ENCODE measurements at regions not wholly inside any gene's neighbourhood (a gene's known extent, or its start where the extent isn't known, plus 50 kb on each side); places are given as distances from the start of the nearest gene placed in this dataset.
"Not testable (repeated sequence)": the region's sequence is repeated elsewhere in the genome, so short reads cannot be mapped to it uniquely, and the experiment has no call there.

GRCh38 chr3:3333571-3333970 is 154.1 kb upstream of the CRBN start:
- Mint-ChIP-seq H3K27ac (no peak overlapping the region), H3K36me3 (ENCODE audit: low read depth) (no peaks in the 10 kb centered on the region), H3K4me1 (ENCODE audit: low read depth) (no peaks in the 10 kb centered on the region), H3K9me3 (no peaks in the 10 kb centered on the region), H3K4me3 (no peak overlapping the region), H3K27me3 (no peaks in the 10 kb centered on the region)
- intact Hi-C loops (cut with micrococcal nuclease) = no loop called here

- H3K4me3 Mint-ChIP-seq = no peak overlapping the region
- no peaks in the 10 kb centered on the region for H3K9me3 Mint-ChIP-seq
- H3K27me3 Mint-ChIP-seq = no peaks in the 10 kb centered on the region
- H3K4me1 Mint-ChIP-seq (ENCODE audit: low read depth) = no peaks in the 10 kb centered on the region
- H3K36me3 Mint-ChIP-seq (ENCODE audit: low read depth) = no peaks in the 10 kb centered on the region
- no peak overlapping the region for H3K27ac Mint-ChIP-seq
- intact Hi-C loops (cut with micrococcal nuclease) = no loop called here
These were observed 137.0 kb upstream of the CRBN start for GRCh38 chr3:3316521-3316920.

GRCh38 chr3:3315846-3316245 is 136.4 kb upstream of the CRBN start:
- Mint-ChIP-seq H3K36me3 (ENCODE audit: low read depth) (no peaks in the 10 kb centered on the region), H3K9me3 (no peaks in the 10 kb centered on the region), H3K4me1 (ENCODE audit: low read depth) (no peaks in the 10 kb centered on the region), H3K4me3 (no peak overlapping the region), H3K27ac (no peak overlapping the region), H3K27me3 (no peaks in the 10 kb centered on the region)
- intact Hi-C loops (cut with micrococcal nuclease) = no loop called here

GRCh38 chr3:3309887-3310286 is 130.4 kb upstream of the CRBN start:
- no peaks in the 10 kb centered on the region for H3K4me1 Mint-ChIP-seq (ENCODE audit: low read depth)
- H3K9me3 Mint-ChIP-seq = no peaks in the 10 kb centered on the region
- intact Hi-C loops (cut with micrococcal nuclease) = no loop called here
- no peak overlapping the region for H3K27ac Mint-ChIP-seq
- H3K27me3 Mint-ChIP-seq = no peaks in the 10 kb centered on the region
- no peaks in the 10 kb centered on the region for H3K36me3 Mint-ChIP-seq (ENCODE audit: low read depth)
- H3K4me3 Mint-ChIP-seq = no peak overlapping the region

- H3K9me3 Mint-ChIP-seq = no peaks in the 10 kb centered on the region
- H3K4me3 Mint-ChIP-seq = no peak overlapping the region
- H3K4me1 Mint-ChIP-seq (ENCODE audit: low read depth) = no peaks in the 10 kb centered on the region
- H3K36me3 Mint-ChIP-seq (ENCODE audit: low read depth) = no peaks in the 10 kb centered on the region
- H3K27ac Mint-ChIP-seq = no peak overlapping the region
- intact Hi-C loops (cut with micrococcal nuclease) = no loop called here
- H3K27me3 Mint-ChIP-seq = no peaks in the 10 kb centered on the region
These were observed 129.3 kb upstream of the CRBN start for GRCh38 chr3:3308809-3309208.

DNA sequence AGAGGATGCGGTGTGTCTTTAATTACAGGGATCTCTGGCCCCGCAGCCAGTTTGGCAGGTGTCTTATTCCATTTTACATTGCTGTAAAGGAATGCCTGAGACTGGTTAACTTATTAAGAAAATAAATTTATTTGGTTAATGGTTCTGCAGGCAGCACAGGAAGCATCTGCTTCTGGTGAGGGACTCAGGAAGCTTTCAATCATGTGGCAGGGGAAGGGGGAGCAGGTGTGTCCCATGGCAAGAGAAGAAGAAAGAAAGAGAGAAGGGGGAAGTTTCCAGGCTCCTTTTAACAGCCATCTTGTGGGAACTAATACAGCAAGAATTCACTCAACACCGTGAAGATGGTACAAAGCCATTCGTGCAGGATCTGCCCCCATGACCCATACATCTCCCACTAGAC is 128.0 kb upstream of the CRBN start:
- H3K27ac Mint-ChIP-seq = no peak overlapping the region
- H3K9me3 Mint-ChIP-seq = no peaks in the 10 kb centered on the region
- H3K27me3 Mint-ChIP-seq = no peaks in the 10 kb centered on the region
- H3K4me1 Mint-ChIP-seq (ENCODE audit: low read depth) = no peaks in the 10 kb centered on the region
- no peak overlapping the region for H3K4me3 Mint-ChIP-seq
- no peaks in the 10 kb centered on the region for H3K36me3 Mint-ChIP-seq (ENCODE audit: low read depth)
- intact Hi-C loops (cut with micrococcal nuclease) = no loop called here

DNA sequence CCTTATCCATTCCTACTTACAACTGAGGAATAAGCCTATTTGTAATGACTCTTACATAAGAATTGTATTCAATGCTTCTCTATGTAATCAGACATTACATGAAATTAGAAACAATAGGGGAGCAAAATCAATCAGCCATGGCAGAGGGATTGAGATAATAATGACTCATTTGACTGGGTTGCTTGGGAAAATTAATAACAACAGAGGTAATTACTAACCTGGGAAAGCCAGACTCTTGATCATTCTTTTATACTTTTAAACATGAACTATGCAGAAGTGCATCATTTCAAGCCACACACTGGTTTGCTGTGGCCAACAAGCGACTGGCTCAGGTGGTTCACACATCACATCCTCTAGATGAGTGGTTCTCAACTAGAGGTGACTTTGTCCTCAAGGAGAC is 126.3 kb upstream of the CRBN start:
- no peak overlapping the region for H3K4me3 Mint-ChIP-seq
- H3K4me1 Mint-ChIP-seq (ENCODE audit: low read depth) = no peaks in the 10 kb centered on the region
- H3K36me3 Mint-ChIP-seq (ENCODE audit: low read depth) = no peaks in the 10 kb centered on the region
- H3K27ac Mint-ChIP-seq = no peak overlapping the region
- intact Hi-C loops (cut with micrococcal nuclease) = no loop called here
- no peaks in the 10 kb centered on the region for H3K9me3 Mint-ChIP-seq
- H3K27me3 Mint-ChIP-seq = no peaks in the 10 kb centered on the region

- intact Hi-C loops (cut with micrococcal nuclease) = no loop called here
- no peak overlapping the region for H3K27ac Mint-ChIP-seq
- no peak overlapping the region for H3K4me3 Mint-ChIP-seq
- H3K9me3 Mint-ChIP-seq = no peaks in the 10 kb centered on the region
- no peaks in the 10 kb centered on the region for H3K36me3 Mint-ChIP-seq (ENCODE audit: low read depth)
- no peaks in the 10 kb centered on the region for H3K27me3 Mint-ChIP-seq
- no peaks in the 10 kb centered on the region for H3K4me1 Mint-ChIP-seq (ENCODE audit: low read depth)
These were observed 125.6 kb upstream of the CRBN start for GRCh38 chr3:3305084-3305483.

- Mint-ChIP-seq H3K36me3 (ENCODE audit: low read depth) (no peaks in the 10 kb centered on the region), H3K9me3 (no peaks in the 10 kb centered on the region), H3K4me1 (ENCODE audit: low read depth) (no peaks in the 10 kb centered on the region), H3K27ac (no peak overlapping the region), H3K4me3 (no peak overlapping the region), H3K27me3 (no peaks in the 10 kb centered on the region)
- intact Hi-C loops (cut with micrococcal nuclease) = no loop called here
These were observed 124.1 kb upstream of the CRBN start for GRCh38 chr3:3303636-3304035.

DNA sequence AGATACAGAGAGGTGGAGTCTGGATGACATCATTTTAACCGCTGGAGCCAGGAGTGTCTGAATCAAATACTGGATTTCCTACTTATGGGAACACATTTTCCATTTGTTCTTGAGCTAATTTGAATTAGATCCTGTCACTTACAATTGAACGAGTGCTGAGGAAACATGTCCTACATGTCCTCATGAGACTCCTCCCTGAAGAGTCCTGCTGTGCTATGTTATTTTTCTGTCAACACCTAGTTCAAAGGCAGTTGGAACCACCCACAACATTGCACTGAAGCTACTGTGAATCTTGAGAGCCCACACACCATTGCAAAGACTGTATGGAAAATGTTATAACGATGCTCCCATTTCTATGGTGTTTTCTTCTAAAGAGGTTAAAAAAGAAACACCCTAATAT is 123.5 kb upstream of the CRBN start:
- H3K4me3 Mint-ChIP-seq = no peak overlapping the region
- no peak overlapping the region for H3K27ac Mint-ChIP-seq
- no peaks in the 10 kb centered on the region for H3K4me1 Mint-ChIP-seq (ENCODE audit: low read depth)
- no peaks in the 10 kb centered on the region for H3K36me3 Mint-ChIP-seq (ENCODE audit: low read depth)
- H3K9me3 Mint-ChIP-seq = no peaks in the 10 kb centered on the region
- intact Hi-C loops (cut with micrococcal nuclease) = no loop called here
- H3K27me3 Mint-ChIP-seq = no peaks in the 10 kb centered on the region

DNA sequence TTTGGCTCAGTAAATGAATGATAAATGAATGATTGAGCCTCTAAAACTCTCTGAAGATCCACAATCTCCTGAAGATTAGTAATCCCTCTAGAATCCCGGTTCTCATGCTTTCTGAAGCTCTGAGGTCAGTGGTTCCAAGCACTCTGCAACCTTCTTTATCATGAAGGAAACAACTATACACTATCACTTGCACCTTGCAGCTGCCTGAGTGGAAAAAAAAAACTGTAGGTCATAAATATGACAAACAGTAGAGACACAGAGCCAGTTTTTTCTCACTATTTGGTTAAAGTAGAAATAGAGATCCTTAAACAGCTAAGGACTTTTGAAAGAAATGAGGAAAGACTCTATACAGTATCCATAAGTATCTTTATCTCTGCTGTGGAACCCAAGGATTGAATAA is 122.0 kb upstream of the CRBN start:
- Mint-ChIP-seq H3K27me3 (no peaks in the 10 kb centered on the region), H3K4me1 (ENCODE audit: low read depth) (no peaks in the 10 kb centered on the region), H3K9me3 (no peaks in the 10 kb centered on the region), H3K4me3 (no peak overlapping the region), H3K36me3 (ENCODE audit: low read depth) (no peaks in the 10 kb centered on the region), H3K27ac (no peak overlapping the region)
- intact Hi-C loops (cut with micrococcal nuclease) = no loop called here

GRCh38 chr3:3296979-3297381 is 117.5 kb upstream of the CRBN start:
- H3K4me3 Mint-ChIP-seq = no peak overlapping the region
- H3K4me1 Mint-ChIP-seq (ENCODE audit: low read depth) = no peaks in the 10 kb centered on the region
- intact Hi-C loops (cut with micrococcal nuclease) = no loop called here
- no peaks in the 10 kb centered on the region for H3K27me3 Mint-ChIP-seq
- no peak overlapping the region for H3K27ac Mint-ChIP-seq
- H3K9me3 Mint-ChIP-seq = peaks cover 35% of the 10 kb centered on the region
- H3K36me3 Mint-ChIP-seq (ENCODE audit: low read depth) = no peaks in the 10 kb centered on the region

DNA sequence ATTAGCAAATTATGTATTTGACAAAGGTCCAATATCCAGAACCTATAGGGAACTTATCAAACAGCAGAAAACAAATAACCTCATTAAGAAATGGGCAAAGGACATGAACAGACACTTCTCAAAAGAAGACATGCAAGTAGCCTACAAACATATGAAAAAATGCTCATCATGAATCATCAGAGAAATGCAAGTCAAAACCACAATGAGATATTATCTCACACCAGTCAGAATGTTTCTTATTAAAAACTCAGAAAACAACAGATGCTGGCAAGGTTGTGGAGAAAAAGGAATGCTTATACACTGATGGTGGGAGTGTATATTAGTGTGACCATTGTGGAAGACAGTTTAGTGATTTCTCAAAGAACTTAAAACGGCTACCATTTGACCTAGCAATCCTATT is 116.1 kb upstream of the CRBN start:
- intact Hi-C loops (cut with micrococcal nuclease) = no loop called here
- Mint-ChIP-seq H3K9me3 (peaks cover 48% of the 10 kb centered on the region), H3K27me3 (no peaks in the 10 kb centered on the region), H3K4me1 (ENCODE audit: low read depth) (no peaks in the 10 kb centered on the region), H3K27ac (no peak overlapping the region), H3K4me3 (no peak overlapping the region), H3K36me3 (ENCODE audit: low read depth) (no peaks in the 10 kb centered on the region)

DNA sequence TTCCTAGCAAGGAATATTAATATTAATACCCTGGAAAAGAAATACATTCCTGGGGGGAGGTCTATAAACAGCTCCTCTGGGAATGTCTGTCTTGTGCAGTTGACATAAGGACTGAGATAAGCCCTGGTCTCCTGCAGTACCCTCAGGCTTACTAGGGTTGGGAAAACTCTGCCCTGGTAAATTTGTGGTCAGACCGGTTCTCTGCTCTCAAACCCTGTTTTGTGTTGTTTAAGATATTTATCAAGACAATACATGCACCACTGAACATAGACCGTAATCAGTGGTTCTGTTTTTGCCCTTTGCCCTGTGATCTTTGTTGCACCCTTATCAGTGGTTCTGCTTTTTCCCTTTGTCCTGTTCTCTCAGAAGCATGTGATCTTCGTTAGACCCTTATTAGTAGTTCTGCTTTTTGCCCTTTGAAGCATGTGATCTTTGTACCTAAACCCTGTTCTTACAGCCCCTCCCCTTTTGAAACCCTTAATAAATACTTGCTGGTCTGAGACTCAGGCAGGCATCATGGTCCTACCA is 112.3 kb upstream of the CRBN start:
- H3K27me3 Mint-ChIP-seq; intact Hi-C loops (cut with micrococcal nuclease); H3K27ac Mint-ChIP-seq; H3K36me3 Mint-ChIP-seq (ENCODE audit: low read depth); H3K4me1 Mint-ChIP-seq (ENCODE audit: low read depth); H3K4me3 Mint-ChIP-seq: not testable (repeated sequence)
- H3K9me3 Mint-ChIP-seq = peaks cover 48% of the 10 kb centered on the region

GRCh38 chr3:3288255-3288654 is 108.8 kb upstream of the CRBN start:
- H3K27me3 Mint-ChIP-seq = no peaks in the 10 kb centered on the region
- no peak overlapping the region for H3K4me3 Mint-ChIP-seq
- no peaks in the 10 kb centered on the region for H3K4me1 Mint-ChIP-seq (ENCODE audit: low read depth)
- intact Hi-C loops (cut with micrococcal nuclease) = no loop called here
- peaks cover 47% of the 10 kb centered on the region for H3K9me3 Mint-ChIP-seq
- no peak overlapping the region for H3K27ac Mint-ChIP-seq
- no peaks in the 10 kb centered on the region for H3K36me3 Mint-ChIP-seq (ENCODE audit: low read depth)

Measured in dendritic cell treated with granulocyte-macrophage colony-stimulating factor and Interleukin-4, amounts not matched to agents 40 ng/mL and 50 ng/mL, for 4 days (primary cell).